ENCODE measurements at regions not wholly inside any gene's neighbourhood (a gene's known extent, or its start where the extent isn't known, plus 50 kb on each side); places are given as distances from the start of the nearest gene placed in this dataset.

GRCh38 chr5:148882332-148882731, 55.9 kb downstream of the ADRB2 start:
- no peak for TF ChIP-seq POLR2A (IDR thresholded peaks at IDR 0.05)
- TF ChIP-seq CTCF (IDR thresholded peaks at IDR 0.05) = no peak
- no peak for TF ChIP-seq POLR2AphosphoS5 (IDR thresholded peaks at IDR 0.05)
